ENCODE measurements at regions not wholly inside any gene's neighbourhood (a gene's known extent, or its start where the extent isn't known, plus 50 kb on each side); places are given as distances from the start of the nearest gene placed in this dataset.

DNA sequence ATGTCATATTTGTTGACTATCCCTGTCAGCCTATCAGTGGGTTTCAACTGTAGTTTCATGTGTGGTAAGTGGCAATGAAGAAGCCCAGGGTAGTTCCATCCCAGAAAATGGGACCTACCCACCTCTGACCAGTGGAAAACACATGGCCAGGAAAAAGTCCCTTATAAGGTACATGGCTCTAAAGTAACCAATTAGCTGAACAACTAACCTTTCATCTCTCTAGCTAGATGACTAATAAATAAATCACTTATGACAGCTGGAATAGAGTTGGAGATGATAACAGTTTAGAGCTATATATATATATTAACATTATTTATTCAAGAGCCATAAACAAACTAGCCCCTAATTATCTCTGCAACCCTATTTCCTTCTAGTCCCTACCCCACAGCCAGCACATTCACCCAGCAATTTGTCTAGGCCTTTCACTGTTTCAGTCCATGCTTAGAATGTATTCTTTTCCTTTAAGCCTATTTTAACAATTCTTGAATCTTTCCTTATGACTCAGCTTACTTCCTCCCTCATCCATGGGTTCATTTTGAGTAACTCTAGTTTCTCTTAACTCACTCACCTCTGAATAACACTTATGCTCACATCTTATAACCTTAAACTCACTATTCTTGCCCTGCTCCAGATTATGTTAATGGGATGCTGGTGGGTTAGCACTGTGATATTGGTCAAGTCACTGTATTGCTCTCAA lies 83.7 kb downstream of the TNFSF18 start:
- no peak for ATAC-seq (replicated peaks in 6 of 8)
- H3K4me3 ChIP-seq = no peak overlapping the region
- H3K4me1 ChIP-seq (replicated peaks in 1 of 2) = no peaks in the 10 kb centered on the region
- in situ Hi-C loops (cut with MboI; ENCODE audit: low pct_unique_long_range_greater_than_20kb in 2 of 9, low sequenced_read_pairs in 9 of 9, unreplicated experiment in 9 of 9) = no loop called here
- H3K27ac ChIP-seq = no peak overlapping the region

DNA sequence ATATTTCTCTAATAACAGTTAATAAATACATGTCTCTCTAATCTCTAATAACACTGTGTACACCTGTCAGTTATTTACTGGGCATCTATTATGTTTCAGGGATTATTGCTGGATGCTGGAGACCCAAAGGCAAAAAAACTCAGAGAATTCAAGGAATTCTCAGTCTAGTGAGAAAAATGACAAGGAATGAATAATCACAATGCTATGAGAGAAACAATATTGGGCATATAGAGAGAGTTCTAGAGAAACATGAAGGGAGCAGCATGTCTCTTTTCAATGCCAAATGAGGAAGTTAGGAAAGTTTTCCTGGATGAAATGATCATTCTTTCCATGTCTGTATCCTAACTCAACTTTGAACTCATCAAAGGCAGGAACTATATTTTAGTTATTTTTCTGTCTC lies 82.8 kb downstream of the TNFSF18 start:
- H3K4me3 ChIP-seq = no peak overlapping the region
- no peak for ATAC-seq (replicated peaks in 6 of 8)
- no peak overlapping the region for H3K27ac ChIP-seq
- no peaks in the 10 kb centered on the region for H3K4me1 ChIP-seq (replicated peaks in 1 of 2)
- in situ Hi-C loops (cut with MboI; ENCODE audit: low pct_unique_long_range_greater_than_20kb in 2 of 9, low sequenced_read_pairs in 9 of 9, unreplicated experiment in 9 of 9) = no loop called here

DNA sequence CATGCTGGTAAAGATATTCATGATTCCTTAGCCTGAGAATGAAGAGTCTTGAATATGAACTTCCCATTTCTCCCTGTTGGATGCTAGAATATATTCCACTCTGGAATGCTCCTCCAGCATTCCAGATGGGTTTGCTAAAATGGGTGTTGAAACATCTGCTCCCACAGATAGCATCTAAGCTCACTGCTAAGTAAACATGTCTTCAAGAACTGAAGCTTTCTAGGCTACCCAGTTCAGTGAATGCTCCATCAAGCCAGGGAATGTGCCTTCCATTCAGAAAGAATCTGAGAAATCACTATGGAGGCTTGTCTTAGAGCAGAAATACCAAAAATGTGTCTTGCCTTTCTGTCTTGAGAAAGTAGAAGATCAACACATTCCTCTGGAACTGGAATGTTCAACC lies 81.1 kb downstream of the TNFSF18 start:
- Histone ChIP-seq H3K4me3 (no peak overlapping the region), H3K27ac (no peak overlapping the region), H3K4me1 (replicated peaks in 1 of 2) (no peaks in the 10 kb centered on the region)
- in situ Hi-C loops (cut with MboI; ENCODE audit: low pct_unique_long_range_greater_than_20kb in 2 of 9, low sequenced_read_pairs in 9 of 9, unreplicated experiment in 9 of 9) = no loop called here
- ATAC-seq (replicated peaks in 6 of 8) = peak in 3 of 8 experiments; percentile 42 to 94 (median 68)

DNA sequence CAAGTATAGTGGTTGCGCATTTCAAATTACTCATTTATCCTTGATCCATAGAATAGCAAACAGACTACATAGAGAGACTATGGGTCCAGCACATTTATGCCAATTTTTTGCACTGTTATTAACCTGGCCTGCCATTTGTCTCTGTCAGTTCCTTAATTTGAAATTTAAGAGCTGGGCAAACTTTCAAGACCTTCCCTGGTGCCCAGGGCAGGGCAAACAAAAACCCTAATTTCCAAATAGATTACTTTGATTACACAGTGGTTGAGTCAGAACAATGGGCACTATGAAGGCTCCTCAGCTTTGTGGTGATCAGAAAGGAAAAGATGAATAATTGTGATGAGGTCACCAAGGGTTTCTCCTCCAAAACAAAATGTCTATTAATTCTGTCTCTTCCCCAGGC lies 80.6 kb downstream of the TNFSF18 start:
- WGBS, 10 experiments = 86 to 100% (median 100%) methylated on average over 1 of the region's 1 CpG; no CpG with 5 or more reads in 1 of the 10 experiments
- no peak overlapping the region for H3K27ac ChIP-seq
- H3K4me1 ChIP-seq (replicated peaks in 1 of 2) = no peaks in the 10 kb centered on the region
- no peak overlapping the region for H3K4me3 ChIP-seq
- in situ Hi-C loops (cut with MboI; ENCODE audit: low pct_unique_long_range_greater_than_20kb in 2 of 9, low sequenced_read_pairs in 9 of 9, unreplicated experiment in 9 of 9) = no loop called here
- ATAC-seq (replicated peaks in 6 of 8) = peak in 1 of 8 experiments; percentile 20

GRCh38 chr1:172971241-172971640 lies 79.5 kb downstream of the TNFSF18 start:
- no peak for ATAC-seq (replicated peaks in 6 of 8)
- H3K27ac ChIP-seq = no peak overlapping the region
- no peaks in the 10 kb centered on the region for H3K4me1 ChIP-seq (replicated peaks in 1 of 2)
- in situ Hi-C loops (cut with MboI; ENCODE audit: low pct_unique_long_range_greater_than_20kb in 2 of 9, low sequenced_read_pairs in 9 of 9, unreplicated experiment in 9 of 9) = no loop called here
- 26 to 100% (median 88%) methylated on average over 1 to 4 of the region's 4 CpGs for WGBS, 10 experiments
- H3K4me3 ChIP-seq = no peak overlapping the region

GRCh38 chr1:172972258-172972657 lies 78.5 kb downstream of the TNFSF18 start:
- whole genome bisulfite sequencing, 10 experiments = 67 to 100% (median 80%) methylated on average over 1 to 2 of the region's 2 CpGs; no CpG with 5 or more reads in 3 of the 10 experiments
- ATAC-seq (replicated peaks in 6 of 8) = no peak
- H3K4me3 ChIP-seq = no peak overlapping the region
- peaks cover 0 to 3% of the 10 kb centered on the region in 2 donors for H3K4me1 ChIP-seq (replicated peaks in 1 of 2)
- in situ Hi-C loops (cut with MboI; ENCODE audit: low pct_unique_long_range_greater_than_20kb in 2 of 9, low sequenced_read_pairs in 9 of 9, unreplicated experiment in 9 of 9) = no loop called here
- H3K27ac ChIP-seq = no peak overlapping the region

DNA sequence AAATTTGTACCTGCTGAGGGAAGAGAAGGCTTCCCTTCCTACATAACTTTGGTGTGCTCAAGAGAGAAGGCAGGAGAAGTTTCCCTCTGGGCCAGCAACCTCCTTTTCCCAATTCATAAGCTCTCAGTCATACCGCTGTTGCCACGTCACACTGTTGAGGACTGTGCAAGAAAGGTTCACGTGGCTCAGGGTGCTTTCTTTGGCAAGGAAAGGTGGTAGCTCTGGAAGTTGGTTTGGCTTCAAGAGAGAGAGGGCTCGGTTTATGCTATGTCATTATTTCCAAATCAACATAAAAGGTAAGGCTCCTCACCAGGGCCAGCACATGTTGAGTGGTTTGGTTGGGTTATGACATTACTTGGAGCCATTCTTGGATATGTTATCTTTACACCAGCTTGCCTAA lies 77.3 kb downstream of the TNFSF18 start:
- no peak overlapping the region for H3K27ac ChIP-seq
- no peak for ATAC-seq (replicated peaks in 6 of 8)
- H3K4me1 ChIP-seq (replicated peaks in 1 of 2) = peaks cover 0 to 3% of the 10 kb centered on the region in 2 donors
- in situ Hi-C loops (cut with MboI; ENCODE audit: low pct_unique_long_range_greater_than_20kb in 2 of 9, low sequenced_read_pairs in 9 of 9, unreplicated experiment in 9 of 9) = no loop called here
- no peak overlapping the region for H3K4me3 ChIP-seq
- 0 to 75% (median 60%) methylated on average over 1 to 4 of the region's 4 CpGs; no CpG with 5 or more reads in 1 of the 10 experiments for WGBS, 10 experiments

DNA sequence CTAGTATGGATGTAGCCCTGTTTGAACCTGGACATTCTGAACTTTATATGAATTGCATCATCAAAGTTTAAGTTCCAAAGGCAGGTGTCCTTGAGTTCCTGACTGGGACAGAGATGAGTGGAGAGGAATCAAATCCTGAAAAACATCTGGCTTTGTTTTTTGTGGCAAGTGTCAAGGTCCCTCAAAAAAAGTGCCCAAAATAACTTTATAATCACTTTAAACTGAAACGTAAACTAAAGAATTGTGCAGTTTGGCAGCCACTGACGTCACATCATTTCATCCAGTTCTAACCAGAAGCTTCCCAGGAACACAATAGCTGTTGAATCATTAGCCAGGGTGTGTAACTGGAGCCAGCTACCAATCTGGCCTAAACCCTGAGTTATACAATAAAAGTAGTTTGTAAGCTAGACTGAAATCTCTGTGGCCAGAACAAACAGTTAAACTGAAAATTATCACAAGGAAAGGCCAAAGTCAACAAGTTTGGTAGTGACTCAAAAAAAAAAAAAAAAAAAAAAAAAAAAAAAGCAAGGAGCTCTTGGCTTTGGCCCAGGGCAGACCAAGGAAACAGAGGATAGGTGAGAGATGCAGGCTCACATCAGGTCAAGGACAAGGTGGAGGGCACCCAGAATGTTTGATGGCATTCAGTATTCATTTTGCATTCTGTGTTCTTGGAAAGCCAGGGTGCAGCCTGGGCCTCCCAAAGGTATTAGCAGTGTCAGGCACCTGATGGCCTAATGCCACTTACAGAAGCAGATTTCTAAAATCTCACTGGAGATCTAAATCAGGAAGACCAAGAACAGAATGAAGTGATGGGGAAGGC lies 74.3 kb downstream of the TNFSF18 start:
- no peak overlapping the region for H3K27ac ChIP-seq
- H3K4me3 ChIP-seq = no peak overlapping the region
- ATAC-seq (replicated peaks in 6 of 8) = peak in 6 of 8 experiments; percentile 28 to 52 (median 38)
- WGBS, 10 experiments = 0 to 67% (median 11%) methylated on average over 1 to 2 of the region's 2 CpGs; no CpG with 5 or more reads in 3 of the 10 experiments
- H3K4me1 ChIP-seq (replicated peaks in 1 of 2) = peaks cover 0 to 3% of the 10 kb centered on the region in 2 donors
- in situ Hi-C loops (cut with MboI; ENCODE audit: low pct_unique_long_range_greater_than_20kb in 2 of 9, low sequenced_read_pairs in 9 of 9, unreplicated experiment in 9 of 9) = no loop called here

DNA sequence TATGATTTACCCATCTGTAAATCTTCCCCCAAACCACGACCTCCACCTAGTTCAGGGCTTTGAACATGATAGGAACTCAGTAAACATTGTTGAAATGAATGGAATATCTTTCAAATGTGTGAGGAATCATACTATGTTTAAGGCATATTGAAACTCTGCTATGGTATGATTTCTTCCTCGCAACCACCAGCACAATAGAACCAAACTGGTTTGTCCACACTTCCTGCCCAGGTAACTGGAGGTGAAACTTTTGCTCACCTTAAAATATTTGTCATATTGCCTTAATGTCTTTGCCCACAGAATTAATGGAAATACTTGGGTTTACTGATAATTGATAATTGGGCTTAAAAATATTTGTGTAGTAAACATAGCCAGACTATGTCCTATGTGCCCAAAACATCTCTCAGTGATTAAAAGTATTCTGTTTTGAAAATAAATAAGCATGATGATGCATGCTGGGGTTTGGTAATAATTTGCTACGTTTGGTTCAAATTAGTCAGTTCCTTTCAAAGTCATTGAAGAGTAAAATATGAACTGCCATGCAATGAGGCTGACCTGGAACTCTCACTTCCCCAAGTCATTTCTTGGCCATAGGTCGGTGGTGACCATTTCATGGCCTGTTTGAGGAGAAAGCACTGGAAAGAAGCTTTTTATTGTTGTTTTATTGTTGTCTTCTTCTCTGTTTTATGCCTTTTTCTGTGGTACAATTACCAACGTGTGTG lies 73.3 kb downstream of the TNFSF18 start:
- H3K27ac ChIP-seq = no peak overlapping the region
- H3K4me3 ChIP-seq = no peak overlapping the region
- peaks cover 0 to 3% of the 10 kb centered on the region in 2 donors for H3K4me1 ChIP-seq (replicated peaks in 1 of 2)
- WGBS, 10 experiments = 11 to 82% (median 64%) methylated on average over 2 to 5 of the region's 5 CpGs
- no peak for ATAC-seq (replicated peaks in 6 of 8)
- in situ Hi-C loops (cut with MboI; ENCODE audit: low pct_unique_long_range_greater_than_20kb in 2 of 9, low sequenced_read_pairs in 9 of 9, unreplicated experiment in 9 of 9) = no loop called here

GRCh38 chr1:172978595-172978994 lies 72.1 kb downstream of the TNFSF18 start:
- 7 to 93% (median 66%) methylated on average over 1 to 3 of the region's 3 CpGs; no CpG with 5 or more reads in 2 of the 10 experiments for WGBS, 10 experiments
- Histone ChIP-seq H3K4me1 (replicated peaks in 1 of 2) (peaks cover 0 to 3% of the 10 kb centered on the region in 2 donors), H3K27ac (no peak overlapping the region), H3K4me3 (no peak overlapping the region)
- ATAC-seq (replicated peaks in 6 of 8) = no peak
- in situ Hi-C loops (cut with MboI; ENCODE audit: low pct_unique_long_range_greater_than_20kb in 2 of 9, low sequenced_read_pairs in 9 of 9, unreplicated experiment in 9 of 9) = no loop called here

DNA sequence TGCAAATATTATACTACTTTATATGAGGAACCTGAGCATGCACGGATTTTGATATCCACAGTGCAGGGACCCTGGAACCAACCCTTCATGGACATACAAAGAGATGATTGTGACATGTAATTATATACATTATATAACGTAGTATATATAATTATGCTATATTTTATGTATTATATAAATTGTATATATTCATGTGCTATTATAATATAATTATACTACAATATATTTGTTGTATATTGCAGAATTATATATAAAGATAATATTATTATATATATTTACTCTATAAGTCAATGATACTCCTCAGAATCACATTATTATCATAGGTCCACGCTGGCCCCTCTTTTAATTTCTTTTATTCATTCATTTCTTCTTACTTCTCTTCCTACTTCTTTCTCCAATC lies 70.9 kb downstream of the TNFSF18 start:
- Histone ChIP-seq H3K4me1 (replicated peaks in 1 of 2) (peaks cover 0 to 3% of the 10 kb centered on the region in 2 donors), H3K4me3 (no peak overlapping the region), H3K27ac (no peak overlapping the region)
- no peak for ATAC-seq (replicated peaks in 6 of 8)
- WGBS, 10 experiments = 40 to 80% (median 67%) methylated on average over 2 to 3 of the region's 3 CpGs
- in situ Hi-C loops (cut with MboI; ENCODE audit: low pct_unique_long_range_greater_than_20kb in 2 of 9, low sequenced_read_pairs in 9 of 9, unreplicated experiment in 9 of 9) = no loop called here

- WGBS, 10 experiments = 40 to 100% (median 67%) methylated on average over 2 of the region's 2 CpGs; no CpG with 5 or more reads in 3 of the 10 experiments
- Histone ChIP-seq H3K27ac (no peak overlapping the region), H3K4me1 (replicated peaks in 1 of 2) (peaks cover 0 to 3% of the 10 kb centered on the region in 2 donors), H3K4me3 (no peak overlapping the region)
- in situ Hi-C loops (cut with MboI; ENCODE audit: low pct_unique_long_range_greater_than_20kb in 2 of 9, low sequenced_read_pairs in 9 of 9, unreplicated experiment in 9 of 9) = no loop called here
- ATAC-seq (replicated peaks in 6 of 8) = peak in 3 of 8 experiments; percentile 16 to 61 (median 35)
Measured at GRCh38 chr1:172980456-172980855, 70.3 kb downstream of the TNFSF18 start.

- H3K4me1 ChIP-seq (replicated peaks in 1 of 2) = peaks cover 0 to 3% of the 10 kb centered on the region in 2 donors
- H3K27ac ChIP-seq = no peak overlapping the region
- ATAC-seq (replicated peaks in 6 of 8) = no peak
- in situ Hi-C loops (cut with MboI; ENCODE audit: low pct_unique_long_range_greater_than_20kb in 2 of 9, low sequenced_read_pairs in 9 of 9, unreplicated experiment in 9 of 9) = no loop called here
- 33 to 93% (median 79%) methylated on average over 1 of the region's 2 CpGs for WGBS, 10 experiments
- H3K4me3 ChIP-seq = no peak overlapping the region
Measured at GRCh38 chr1:172980971-172981370, 69.8 kb downstream of the TNFSF18 start.

All from motor neuron (in vitro differentiated cells).